ENCODE measurements at regions not wholly inside any gene's neighbourhood (a gene's known extent, or its start where the extent isn't known, plus 50 kb on each side); places are given as distances from the start of the nearest gene placed in this dataset.

DNA sequence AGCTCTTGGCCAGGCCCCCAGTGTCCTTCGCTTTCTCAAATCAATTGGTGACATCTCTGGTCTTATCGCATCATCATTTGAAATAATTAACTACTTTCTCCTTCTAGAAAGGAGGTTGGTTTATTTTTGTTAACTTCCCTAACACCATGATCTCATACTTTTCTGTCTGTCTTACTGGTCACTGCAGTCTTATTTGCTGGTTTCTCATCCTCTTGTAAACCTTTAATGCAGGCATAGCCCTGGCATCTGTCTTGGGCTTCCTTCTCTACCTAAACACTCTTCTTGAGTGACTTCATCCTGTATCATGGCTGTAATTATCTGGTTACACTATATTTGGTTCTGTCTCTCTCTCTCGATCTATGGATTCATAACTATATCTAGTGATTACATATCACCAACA is 152.8 kb downstream of the CYSLTR2 start:
- Histone ChIP-seq H2BK15ac (ENCODE audit: low read length) (no peak overlapping the region), H3K9ac (replicated peaks in 1 of 4; ENCODE audit: extremely low read depth in 1 of 4, low read depth in 3 of 4, low read length in 3 of 4) (no peak overlapping the region), H4K20me1 (replicated peaks in 1 of 2; ENCODE audit: control insufficient read depth in 1 of 2, insufficient read depth in 2 of 2, low read length in 2 of 2) (no peaks in the 10 kb centered on the region), H3K23ac (ENCODE audit: insufficient read length) (no peak overlapping the region), H3K27me3 (replicated peaks in 1 of 4; ENCODE audit: control insufficient read depth in 3 of 4, extremely low read depth in 1 of 4, insufficient read depth in 3 of 4, low read length in 3 of 4) (no peaks in the 10 kb centered on the region), H4K91ac (replicated peaks; ENCODE audit: insufficient read length, low read length) (no peak overlapping the region), H3K56ac (replicated peaks; ENCODE audit: insufficient read length, low read depth, low read length) (no peak overlapping the region), H3K18ac (ENCODE audit: extremely low read depth, low read length) (no peak overlapping the region), H2AK5ac (ENCODE audit: low read depth, low read length) (no peak overlapping the region), H3K79me1 (ENCODE audit: low read depth, low read length) (no peaks in the 10 kb centered on the region), H3K4me1 (replicated peaks in 1 of 4; ENCODE audit: control insufficient read depth in 3 of 4, insufficient read depth in 4 of 4, low read length in 3 of 4) (no peaks in the 10 kb centered on the region), H3K9me3 (ENCODE audit: insufficient read depth in 2 of 2, low read depth in 1 of 2, low read length in 1 of 2) (no peaks in the 10 kb centered on the region), H3K4me3 (ENCODE audit: extremely low read depth in 1 of 4, insufficient read depth in 2 of 4, low read depth in 3 of 4, low read length in 4 of 4) (no peak overlapping the region), H2BK12ac (ENCODE audit: low read depth, low read length) (no peak overlapping the region), H3K36me3 (ENCODE audit: control insufficient read depth in 2 of 4, insufficient read depth in 4 of 4, low read length in 3 of 4) (no peaks in the 10 kb centered on the region), H3K4ac (replicated peaks; ENCODE audit: insufficient read length, low read depth, low read length) (no peak overlapping the region), H2BK120ac (replicated peaks; ENCODE audit: low read depth, low read length) (no peak overlapping the region), H2AFZ (ENCODE audit: low read length) (no peak overlapping the region), H4K8ac (ENCODE audit: extremely low read depth, insufficient read depth, low read length) (no peak overlapping the region), H4K5ac (ENCODE audit: insufficient read length, low read depth, low read length) (no peak overlapping the region), H3K23me2 (ENCODE audit: low read depth, low read length) (no peaks in the 10 kb centered on the region), H3K14ac (ENCODE audit: insufficient read length) (no peak overlapping the region), H3K4me2 (ENCODE audit: insufficient read depth in 1 of 2, low read depth in 2 of 2, low read length in 2 of 2) (no peak overlapping the region), H3K79me2 (ENCODE audit: control insufficient read depth in 1 of 2, insufficient read depth in 2 of 2, low read length in 2 of 2) (no peaks in the 10 kb centered on the region), H2BK20ac (ENCODE audit: low read length) (no peak overlapping the region), H2BK5ac (ENCODE audit: low read depth, low read length) (no peak overlapping the region), H3K27ac (ENCODE audit: low read depth, low read length) (no peak overlapping the region)
- CTCF ChIA-PET (ENCODE audit: partially characterized antibody), result no interaction called here
- 84% methylated on average over 3 of the region's 3 CpGs; no CpG with 5 or more reads in 1 of the 2 experiments for WGBS, 2 experiments (ENCODE audit: extremely low coverage in 1 of 2, insufficient coverage in 1 of 2, insufficient read length in 1 of 2, insufficient replicate concordance in 2 of 2, low coverage in 1 of 2, low lambda C conversion rate in 2 of 2, missing lambda C conversion rate in 1 of 2)
- FAIRE-seq, result no peak
- POLR2A ChIA-PET (ENCODE audit: partially characterized antibody), result no interaction called here
- DNase-seq (ENCODE audit: low read depth in 1 of 2, low spot score in 2 of 2), result no peak
- TF ChIP-seq FOSL1 (IDR thresholded peaks at IDR 0.05; ENCODE audit: insufficient read depth, low read depth, low read length) (no peak), RAD21 (IDR thresholded peaks at IDR 0.05 in 1 of 2, conservative IDR thresholded peaks at IDR 0.05 in 1 of 2; ENCODE audit: low read depth in 2 of 2, low read length in 2 of 2) (no peak), SUZ12 (IDR thresholded peaks at IDR 0.05; ENCODE audit: low read length) (no peak), HDAC6 (IDR thresholded peaks at IDR 0.05; ENCODE audit: low read depth, low read length) (no peak), SIN3A (conservative IDR thresholded peaks at IDR 0.05 in 1 of 2, IDR thresholded peaks at IDR 0.05 in 1 of 2; ENCODE audit: low read depth in 1 of 2, low read length in 2 of 2) (no peak), BRCA1 (IDR thresholded peaks at IDR 0.05; ENCODE audit: low read depth, low read length) (no peak), TBP (IDR thresholded peaks at IDR 0.05; ENCODE audit: low read depth, low read length) (no peak), NANOG (IDR thresholded peaks at IDR 0.05; ENCODE audit: insufficient read depth, low read depth, low read length, poor library complexity, severe bottlenecking) (no peak), CBX5 (IDR thresholded peaks at IDR 0.05; ENCODE audit: low read depth, low read length) (no peak), KDM5A (IDR thresholded peaks at IDR 0.05; ENCODE audit: low read length) (no peak), POLR2AphosphoS5 (IDR thresholded peaks at IDR 0.05; ENCODE audit: low read depth, low read length) (no peak), RNF2 (IDR thresholded peaks at IDR 0.05; ENCODE audit: borderline replicate concordance, low read depth, low read length, missing control alignments, poor library complexity, severe bottlenecking) (no peak)
- TF ChIP-seq, protein P1, sequence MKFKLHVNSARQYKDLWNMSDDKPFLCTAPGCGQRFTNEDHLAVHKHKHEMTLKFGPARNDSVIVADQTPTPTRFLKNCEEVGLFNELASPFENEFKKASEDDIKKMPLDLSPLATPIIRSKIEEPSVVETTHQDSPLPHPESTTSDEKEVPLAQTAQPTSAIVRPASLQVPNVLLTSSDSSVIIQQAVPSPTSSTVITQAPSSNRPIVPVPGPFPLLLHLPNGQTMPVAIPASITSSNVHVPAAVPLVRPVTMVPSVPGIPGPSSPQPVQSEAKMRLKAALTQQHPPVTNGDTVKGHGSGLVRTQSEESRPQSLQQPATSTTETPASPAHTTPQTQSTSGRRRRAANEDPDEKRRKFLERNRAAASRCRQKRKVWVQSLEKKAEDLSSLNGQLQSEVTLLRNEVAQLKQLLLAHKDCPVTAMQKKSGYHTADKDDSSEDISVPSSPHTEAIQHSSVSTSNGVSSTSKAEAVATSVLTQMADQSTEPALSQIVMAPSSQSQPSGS (IDR thresholded peaks at IDR 0.05; ENCODE audit: low read length), result no peak
